ENCODE measurements at regions not wholly inside any gene's neighbourhood (a gene's known extent, or its start where the extent isn't known, plus 50 kb on each side); places are given as distances from the start of the nearest gene placed in this dataset.

DNA sequence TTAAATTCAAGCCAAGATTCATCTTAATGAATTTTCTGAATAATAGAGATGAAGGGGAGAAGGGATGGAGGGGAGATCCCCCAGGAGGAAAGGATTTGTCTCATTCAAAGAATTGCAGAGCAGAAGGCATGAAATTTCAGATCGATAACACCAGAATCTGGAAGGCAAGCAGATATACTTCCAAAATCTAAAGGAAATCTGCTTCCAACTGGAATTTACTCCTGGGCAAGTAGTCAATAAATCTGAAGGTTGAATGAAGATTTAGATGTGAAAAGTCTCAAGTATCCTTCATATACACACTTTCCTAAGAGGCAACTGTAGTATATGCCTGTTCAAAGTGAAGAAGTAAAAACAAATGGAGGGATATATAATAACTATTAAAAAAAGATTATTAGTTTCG, 1190.8 kb upstream of the CELF4 start:
- TF ChIP-seq POLR2A (IDR thresholded peaks at IDR 0.05): no peak
- TF ChIP-seq, protein P1, sequence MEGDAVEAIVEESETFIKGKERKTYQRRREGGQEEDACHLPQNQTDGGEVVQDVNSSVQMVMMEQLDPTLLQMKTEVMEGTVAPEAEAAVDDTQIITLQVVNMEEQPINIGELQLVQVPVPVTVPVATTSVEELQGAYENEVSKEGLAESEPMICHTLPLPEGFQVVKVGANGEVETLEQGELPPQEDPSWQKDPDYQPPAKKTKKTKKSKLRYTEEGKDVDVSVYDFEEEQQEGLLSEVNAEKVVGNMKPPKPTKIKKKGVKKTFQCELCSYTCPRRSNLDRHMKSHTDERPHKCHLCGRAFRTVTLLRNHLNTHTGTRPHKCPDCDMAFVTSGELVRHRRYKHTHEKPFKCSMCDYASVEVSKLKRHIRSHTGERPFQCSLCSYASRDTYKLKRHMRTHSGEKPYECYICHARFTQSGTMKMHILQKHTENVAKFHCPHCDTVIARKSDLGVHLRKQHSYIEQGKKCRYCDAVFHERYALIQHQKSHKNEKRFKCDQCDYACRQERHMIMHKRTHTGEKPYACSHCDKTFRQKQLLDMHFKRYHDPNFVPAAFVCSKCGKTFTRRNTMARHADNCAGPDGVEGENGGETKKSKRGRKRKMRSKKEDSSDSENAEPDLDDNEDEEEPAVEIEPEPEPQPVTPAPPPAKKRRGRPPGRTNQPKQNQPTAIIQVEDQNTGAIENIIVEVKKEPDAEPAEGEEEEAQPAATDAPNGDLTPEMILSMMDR (IDR thresholded peaks at IDR 0.05): no peak

Measured in testis (tissue), 2 donors.